OCI-LY7 (cell line): ENCODE measurements at regions not wholly inside any gene's neighbourhood (a gene's known extent, or its start where the extent isn't known, plus 50 kb on each side); places are given as distances from the start of the nearest gene placed in this dataset.

ENCODE experiments used
- BruUV-seq: library from RNA; stranded (reverse); fragments of 400-500 nt; replicated peaks from 2 replicates; lab custom pipeline; 2021; lab: Mats Ljungman, UMichigan
- CTCF ChIA-PET: fragments of 300-600 bp; sonication (Branson Sonifier 250); formaldehyde crosslinking; loops from one replicate; lab custom pipeline; 2022; ENCODE audit warnings: antibody characterized with exemption; ENCODE audit not compliant: unreplicated experiment; lab: Charles Lee
- POLR2A ChIA-PET: fragments of 300-600 bp; sonication (Branson Sonifier 250); formaldehyde crosslinking; loops from one replicate; lab custom pipeline; 2022; ENCODE audit warnings: antibody characterized with exemption; lab: Charles Lee
- DNase-seq: peaks from one replicate; pipeline ENCODE4 v3.0.0-alpha.2; 2015; ENCODE audit warnings: low spot score
- H2AFZ ChIP-seq: fragments of 200-600 bp; sonication (generic), shearing (Covaris generic); 2 replicates; pipeline ENCODE4 v1.6.1; 2014; ENCODE audit warnings: mild to moderate bottlenecking, antibody characterized with exemption, low read length, moderate library complexity
- H3K27ac ChIP-seq: fragments of 200-600 bp; sonication (generic); 2 replicates; pipeline ENCODE4 v1.5.1; 2014; ENCODE audit warnings: mixed run types, low read depth, mild to moderate bottlenecking, moderate library complexity, low read length, inconsistent platforms; ENCODE audit not compliant: poor library complexity, severe bottlenecking
- H3K36me3 ChIP-seq: fragments of 200-600 bp; sonication (generic); 2 replicates; pipeline ENCODE4 v1.6.1; 2014; ENCODE audit warnings: mild to moderate bottlenecking, antibody characterized with exemption, low read length, moderate library complexity, mixed read lengths; ENCODE audit not compliant: insufficient read depth
- H3K4me1 ChIP-seq: fragments of 200-600 bp; sonication (generic); 2 replicates; pipeline ENCODE4 v1.5.1; 2014; ENCODE audit warnings: mild to moderate bottlenecking, low read length; ENCODE audit not compliant: insufficient read depth, poor library complexity, severe bottlenecking
- H3K4me2 ChIP-seq: fragments of 200-600 bp; sonication (generic); 2 replicates; pipeline ENCODE4 v1.6.1; 2014; ENCODE audit warnings: mild to moderate bottlenecking, low read length
- H3K4me3 ChIP-seq: fragments of 200-600 bp; sonication (generic); 2 replicates; pipeline ENCODE4 v1.5.1; 2014; ENCODE audit warnings: mild to moderate bottlenecking, low read depth, low read length; ENCODE audit not compliant: poor library complexity, severe bottlenecking
- H3K79me2 ChIP-seq: fragments of 200-600 bp; sonication (generic); 2 replicates; pipeline ENCODE4 v1.6.1; 2016; ENCODE audit warnings: low read depth, mild to moderate bottlenecking, low read length, moderate library complexity, mixed read lengths; ENCODE audit not compliant: insufficient read depth
- H3K9me2 ChIP-seq: fragments of 200-600 bp; sonication (generic); 2 replicates; pipeline ENCODE4 v1.6.1; 2016; ENCODE audit warnings: mild to moderate bottlenecking, low read length, mixed read lengths; ENCODE audit not compliant: insufficient read depth
- H3K9me3 ChIP-seq: fragments of 200-600 bp; sonication (generic); 2 replicates; pipeline ENCODE4 v1.6.1; 2014; ENCODE audit warnings: mild to moderate bottlenecking, mixed run types, low read length, mixed read lengths
- H4K20me1 ChIP-seq: fragments of 200-600 bp; sonication (generic); 2 replicates; pipeline ENCODE4 v1.6.1; 2014; ENCODE audit warnings: mild to moderate bottlenecking, antibody characterized with exemption, low read length, moderate library complexity, mixed read lengths; ENCODE audit not compliant: insufficient read depth
- EZH2phosphoT487 ChIP-seq: fragments of 200-600 bp; sonication (generic); IDR thresholded peaks from 2 replicates; pipeline ENCODE4 v1.6.1; 2018; ENCODE audit warnings: low read depth, borderline replicate concordance, mild to moderate bottlenecking, mixed run types, antibody characterized with exemption, low read length, moderate library complexity, mixed read lengths
- intact Hi-C: fragments of 100-400 bp; cut with micrococcal nuclease; formaldehyde crosslinking; loops from one replicate; pipeline ENCODE4 v1.10.0; 2022; ENCODE audit not compliant: unreplicated experiment
- TF ChIP-seq, protein P1 (sequence below): fragments of 200-600 bp; sonication (generic); conservative IDR thresholded peaks from 2 replicates; pipeline ENCODE4 v1.5.1; 2014; ENCODE audit warnings: mild to moderate bottlenecking, antibody characterized with exemption, low read length, moderate library complexity, mixed read lengths

DNA sequence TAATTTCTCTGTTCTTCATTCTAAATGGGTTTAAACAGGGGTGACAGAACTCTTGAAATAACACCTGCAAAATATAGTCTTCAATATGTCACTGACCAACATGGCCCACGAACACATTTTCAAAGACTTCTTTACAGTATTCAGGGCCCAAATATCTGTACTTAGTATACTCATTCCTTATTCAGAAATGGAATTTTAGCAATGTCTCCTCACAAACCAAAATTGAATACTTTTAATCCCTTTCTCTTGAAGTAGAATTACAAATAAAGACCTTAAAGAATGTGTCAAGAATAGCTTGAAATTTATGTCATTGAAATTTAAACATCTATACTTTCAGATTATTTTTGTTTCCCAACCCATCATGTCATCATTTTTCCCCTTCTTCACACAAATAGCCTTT is 263.1 kb downstream of the LRIG3 start:
- no peak for DNase-seq
- Histone ChIP-seq H3K79me2 (no peaks in the 10 kb centered on the region), H3K4me2 (no peak overlapping the region), H3K4me3 (no peak overlapping the region), H4K20me1 (no peaks in the 10 kb centered on the region), H3K36me3 (no peaks in the 10 kb centered on the region), H3K9me2 (no peaks in the 10 kb centered on the region), H3K27ac (no peak overlapping the region), H3K4me1 (no peaks in the 10 kb centered on the region), H3K9me3 (no peaks in the 10 kb centered on the region), H2AFZ (no peak overlapping the region)
- ChIA-PET CTCF (no interaction called here), POLR2A (interaction anchor here (0.6 kb wide), 1 partner anchor 57 kb away, joined by 7 read pairs; no protein-coding TSS in a partner anchor)
- intact Hi-C loops: no loop called here
- BruUV-seq: no TSS peak
- TF ChIP-seq EZH2phosphoT487: no peak
- TF ChIP-seq, protein P1, sequence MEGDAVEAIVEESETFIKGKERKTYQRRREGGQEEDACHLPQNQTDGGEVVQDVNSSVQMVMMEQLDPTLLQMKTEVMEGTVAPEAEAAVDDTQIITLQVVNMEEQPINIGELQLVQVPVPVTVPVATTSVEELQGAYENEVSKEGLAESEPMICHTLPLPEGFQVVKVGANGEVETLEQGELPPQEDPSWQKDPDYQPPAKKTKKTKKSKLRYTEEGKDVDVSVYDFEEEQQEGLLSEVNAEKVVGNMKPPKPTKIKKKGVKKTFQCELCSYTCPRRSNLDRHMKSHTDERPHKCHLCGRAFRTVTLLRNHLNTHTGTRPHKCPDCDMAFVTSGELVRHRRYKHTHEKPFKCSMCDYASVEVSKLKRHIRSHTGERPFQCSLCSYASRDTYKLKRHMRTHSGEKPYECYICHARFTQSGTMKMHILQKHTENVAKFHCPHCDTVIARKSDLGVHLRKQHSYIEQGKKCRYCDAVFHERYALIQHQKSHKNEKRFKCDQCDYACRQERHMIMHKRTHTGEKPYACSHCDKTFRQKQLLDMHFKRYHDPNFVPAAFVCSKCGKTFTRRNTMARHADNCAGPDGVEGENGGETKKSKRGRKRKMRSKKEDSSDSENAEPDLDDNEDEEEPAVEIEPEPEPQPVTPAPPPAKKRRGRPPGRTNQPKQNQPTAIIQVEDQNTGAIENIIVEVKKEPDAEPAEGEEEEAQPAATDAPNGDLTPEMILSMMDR: no peak

DNA sequence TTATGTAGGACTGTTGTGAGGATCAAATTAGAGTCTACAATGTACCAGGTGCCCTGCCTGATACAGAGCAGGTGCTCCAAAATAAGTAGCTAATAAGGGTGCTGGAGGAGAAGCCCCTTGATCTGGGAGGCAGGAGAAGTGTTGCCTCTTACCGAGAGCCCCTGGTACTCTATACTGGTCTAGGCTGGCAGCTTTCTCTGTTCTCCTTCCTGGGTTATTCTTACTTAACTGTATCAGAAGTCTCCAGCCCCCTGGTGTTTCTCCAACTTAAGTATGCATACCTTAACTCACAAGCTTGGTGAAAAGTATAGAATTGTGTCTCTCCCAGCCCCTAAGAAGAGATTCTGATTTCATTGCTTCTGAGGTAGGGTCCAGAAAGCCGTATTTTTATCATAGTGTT is 254.9 kb downstream of the LRIG3 start:
- CTCF ChIA-PET: no interaction called here
- H3K79me2 ChIP-seq: no peaks in the 10 kb centered on the region
- POLR2A ChIA-PET: no interaction called here
- DNase-seq: no peak
- no TSS peak for BruUV-seq
- no peaks in the 10 kb centered on the region for H4K20me1 ChIP-seq
- H3K27ac ChIP-seq: no peak overlapping the region
- H3K36me3 ChIP-seq: no peaks in the 10 kb centered on the region
- no peaks in the 10 kb centered on the region for H3K9me2 ChIP-seq
- H3K4me2 ChIP-seq: no peak overlapping the region
- no peak overlapping the region for H3K4me3 ChIP-seq
- no peaks in the 10 kb centered on the region for H3K9me3 ChIP-seq
- TF ChIP-seq, protein P1: no peak
- TF ChIP-seq EZH2phosphoT487: no peak
- H2AFZ ChIP-seq: no peak overlapping the region
- intact Hi-C loops: no loop called here
- H3K4me1 ChIP-seq: no peaks in the 10 kb centered on the region

DNA sequence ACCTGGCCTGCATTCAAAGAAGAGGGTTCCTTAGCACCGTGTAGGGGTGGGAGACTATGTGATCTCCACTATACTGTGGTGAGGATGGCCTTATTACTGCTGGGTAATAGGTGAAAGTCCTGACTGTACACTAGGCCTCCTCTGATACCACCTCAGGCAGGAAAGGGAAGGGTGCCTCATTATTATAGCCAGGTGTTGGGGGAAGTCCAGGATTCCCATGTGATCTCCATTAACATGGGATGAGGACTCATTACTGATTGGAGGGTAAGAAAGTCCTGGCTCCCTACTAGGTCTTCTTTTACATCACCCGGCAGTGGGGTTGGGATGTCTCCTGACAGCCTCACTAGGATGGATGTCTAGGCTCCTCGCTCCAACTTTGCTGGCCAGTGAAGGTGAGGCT is 252.1 kb downstream of the LRIG3 start:
- Histone ChIP-seq H2AFZ (no peak overlapping the region), H3K4me1 (no peaks in the 10 kb centered on the region), H3K4me2 (no peak overlapping the region), H3K36me3 (no peaks in the 10 kb centered on the region), H3K79me2 (no peaks in the 10 kb centered on the region), H4K20me1 (no peaks in the 10 kb centered on the region), H3K9me3 (no peaks in the 10 kb centered on the region), H3K9me2 (no peaks in the 10 kb centered on the region), H3K4me3 (no peak overlapping the region), H3K27ac (no peak overlapping the region)
- no TSS peak for BruUV-seq
- CTCF ChIA-PET: no interaction called here
- POLR2A ChIA-PET: no interaction called here
- TF ChIP-seq EZH2phosphoT487: no peak
- TF ChIP-seq, protein P1: no peak
- no peak for DNase-seq
- intact Hi-C loops: no loop called here
